RWPE1 (cell line): ENCODE measurements at regions not wholly inside any gene's neighbourhood (a gene's known extent, or its start where the extent isn't known, plus 50 kb on each side); places are given as distances from the start of the nearest gene placed in this dataset.
"Not testable (repeated sequence)": the region's sequence is repeated elsewhere in the genome, so short reads cannot be mapped to it uniquely, and the experiment has no call there.

ENCODE experiments used
- CTCF ChIA-PET: fragments of 350-600 bp; sonication (Branson Sonifier 250); formaldehyde crosslinking; extraction: SDS; loops from one replicate; lab custom pipeline; 2021; lab: Yijun Ruan, JAX
- POLR2A ChIA-PET: fragments of 400-600 bp; formaldehyde crosslinking; extraction: SDS; loops from one replicate; lab custom pipeline; 2020; ENCODE audit warnings: antibody characterized with exemption; ENCODE audit not compliant: low non-redundant PET; lab: Yijun Ruan, JAX
- DNase-seq: peaks from one replicate; pipeline ENCODE4 v3.0.0; 2012; ENCODE audit warnings: low spot score
- H3K27ac ChIP-seq: fragments of 450-650 bp; 2 replicates; pipeline ENCODE4 v1.5.1; 2017
- TF ChIP-seq, protein P1 (sequence below): fragments of 450-650 bp; conservative IDR thresholded peaks from 2 replicates; pipeline ENCODE4 v1.5.1; 2017; ENCODE audit warnings: low read depth, mild to moderate bottlenecking

DNA sequence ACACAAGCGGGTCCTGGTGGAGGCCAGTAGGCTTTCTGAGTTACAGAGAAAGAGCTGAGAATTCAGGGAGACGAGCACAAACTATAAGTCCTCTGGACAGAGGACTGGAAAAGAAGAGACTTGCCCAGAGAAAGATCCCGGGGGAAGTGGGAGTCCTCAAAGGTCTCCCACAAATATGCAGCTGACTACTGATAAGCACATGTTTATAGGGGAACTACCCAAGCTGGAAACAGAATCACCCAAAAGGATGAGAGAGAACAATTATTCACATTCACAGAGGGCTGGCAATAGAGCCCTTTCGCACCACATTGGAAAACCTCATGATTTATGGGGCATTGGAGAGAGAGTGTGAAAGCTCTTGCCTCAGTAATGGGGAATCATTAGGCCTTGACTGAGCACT, 337.6 kb downstream of the IRS1 start:
- ChIA-PET CTCF (no interaction called here), POLR2A (no interaction called here)

DNA sequence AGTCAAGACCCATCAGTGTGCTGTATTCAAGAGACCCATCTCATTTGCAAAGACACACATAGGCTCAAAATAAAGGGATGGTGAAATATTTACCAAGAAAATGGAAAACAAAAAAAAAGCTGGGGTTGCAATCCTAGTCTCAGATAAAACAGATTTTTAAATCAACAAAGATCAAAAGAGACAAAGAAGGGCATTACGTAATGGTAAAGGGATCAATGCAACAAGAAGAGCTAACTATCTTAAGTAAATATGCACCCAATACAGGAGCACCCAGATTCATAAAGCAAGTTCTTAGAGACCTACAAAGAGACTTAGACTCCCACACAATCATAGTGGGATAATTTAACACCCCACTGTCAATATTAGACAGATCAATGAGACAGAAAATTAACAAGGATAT, 343.5 kb downstream of the IRS1 start:
- CTCF ChIA-PET, DNase-seq, H3K27ac ChIP-seq: not testable (repeated sequence)
- POLR2A ChIA-PET: interaction anchor here (0.6 kb wide), 1 partner anchor 279 kb away, joined by 3 read pairs; no protein-coding TSS in a partner anchor

More for the DNA sequence above, 337.6 kb downstream of the IRS1 start:
- no peak for DNase-seq
- TF ChIP-seq, protein P1, sequence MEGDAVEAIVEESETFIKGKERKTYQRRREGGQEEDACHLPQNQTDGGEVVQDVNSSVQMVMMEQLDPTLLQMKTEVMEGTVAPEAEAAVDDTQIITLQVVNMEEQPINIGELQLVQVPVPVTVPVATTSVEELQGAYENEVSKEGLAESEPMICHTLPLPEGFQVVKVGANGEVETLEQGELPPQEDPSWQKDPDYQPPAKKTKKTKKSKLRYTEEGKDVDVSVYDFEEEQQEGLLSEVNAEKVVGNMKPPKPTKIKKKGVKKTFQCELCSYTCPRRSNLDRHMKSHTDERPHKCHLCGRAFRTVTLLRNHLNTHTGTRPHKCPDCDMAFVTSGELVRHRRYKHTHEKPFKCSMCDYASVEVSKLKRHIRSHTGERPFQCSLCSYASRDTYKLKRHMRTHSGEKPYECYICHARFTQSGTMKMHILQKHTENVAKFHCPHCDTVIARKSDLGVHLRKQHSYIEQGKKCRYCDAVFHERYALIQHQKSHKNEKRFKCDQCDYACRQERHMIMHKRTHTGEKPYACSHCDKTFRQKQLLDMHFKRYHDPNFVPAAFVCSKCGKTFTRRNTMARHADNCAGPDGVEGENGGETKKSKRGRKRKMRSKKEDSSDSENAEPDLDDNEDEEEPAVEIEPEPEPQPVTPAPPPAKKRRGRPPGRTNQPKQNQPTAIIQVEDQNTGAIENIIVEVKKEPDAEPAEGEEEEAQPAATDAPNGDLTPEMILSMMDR: no peak
- H3K27ac ChIP-seq: no peak overlapping the region

DNA sequence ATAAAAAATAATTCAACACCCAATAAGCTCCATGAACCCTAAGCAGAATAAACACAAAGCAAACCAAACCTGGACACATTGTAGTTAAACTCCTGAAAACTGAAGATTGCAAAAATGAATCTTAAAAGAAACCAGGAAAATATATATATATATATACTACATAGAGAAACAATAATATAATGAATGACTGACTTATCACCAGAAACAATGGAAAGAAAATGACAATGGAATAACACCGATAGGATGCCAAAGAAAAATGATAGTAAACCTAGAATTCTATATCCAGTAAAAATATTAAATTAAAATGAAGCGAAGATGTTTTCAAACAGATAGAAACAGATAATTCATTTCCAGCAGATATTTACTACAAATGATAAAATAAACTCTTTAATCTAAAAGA, 346.9 kb downstream of the IRS1 start:
- TF ChIP-seq, protein P1: no peak
- DNase-seq: no peak
- H3K27ac ChIP-seq: no peak overlapping the region
- ChIA-PET CTCF (interaction anchor here (1.0 kb wide), 1 partner anchor 349 kb away, joined by 3 read pairs; no protein-coding TSS in a partner anchor), POLR2A (no interaction called here)

DNA sequence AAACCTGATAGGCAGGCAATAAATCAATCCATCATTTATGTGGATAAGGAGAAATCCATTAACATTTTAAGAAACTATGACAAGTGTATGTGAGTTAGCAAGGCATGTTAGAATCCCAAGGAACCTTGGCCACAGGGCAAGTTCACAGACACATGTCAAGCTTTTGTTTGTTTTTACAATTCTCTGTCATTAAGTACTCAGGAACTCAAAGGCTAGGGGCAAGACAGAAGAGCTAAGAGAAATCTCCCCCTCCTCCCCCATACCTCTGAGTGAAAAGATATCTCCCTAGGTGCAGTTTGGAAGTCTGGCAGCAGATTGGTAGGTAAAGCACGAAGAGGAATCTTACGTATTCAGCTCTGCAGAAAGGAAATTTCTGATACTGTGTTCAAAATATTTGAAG, 348.1 kb downstream of the IRS1 start:
- H3K27ac ChIP-seq: no peak overlapping the region
- TF ChIP-seq, protein P1: no peak
- no peak for DNase-seq
- CTCF ChIA-PET: no interaction called here
- POLR2A ChIA-PET: no interaction called here

GRCh38 chr2:226450141-226450540, 349.5 kb downstream of the IRS1 start:
- POLR2A ChIA-PET: no interaction called here

DNA sequence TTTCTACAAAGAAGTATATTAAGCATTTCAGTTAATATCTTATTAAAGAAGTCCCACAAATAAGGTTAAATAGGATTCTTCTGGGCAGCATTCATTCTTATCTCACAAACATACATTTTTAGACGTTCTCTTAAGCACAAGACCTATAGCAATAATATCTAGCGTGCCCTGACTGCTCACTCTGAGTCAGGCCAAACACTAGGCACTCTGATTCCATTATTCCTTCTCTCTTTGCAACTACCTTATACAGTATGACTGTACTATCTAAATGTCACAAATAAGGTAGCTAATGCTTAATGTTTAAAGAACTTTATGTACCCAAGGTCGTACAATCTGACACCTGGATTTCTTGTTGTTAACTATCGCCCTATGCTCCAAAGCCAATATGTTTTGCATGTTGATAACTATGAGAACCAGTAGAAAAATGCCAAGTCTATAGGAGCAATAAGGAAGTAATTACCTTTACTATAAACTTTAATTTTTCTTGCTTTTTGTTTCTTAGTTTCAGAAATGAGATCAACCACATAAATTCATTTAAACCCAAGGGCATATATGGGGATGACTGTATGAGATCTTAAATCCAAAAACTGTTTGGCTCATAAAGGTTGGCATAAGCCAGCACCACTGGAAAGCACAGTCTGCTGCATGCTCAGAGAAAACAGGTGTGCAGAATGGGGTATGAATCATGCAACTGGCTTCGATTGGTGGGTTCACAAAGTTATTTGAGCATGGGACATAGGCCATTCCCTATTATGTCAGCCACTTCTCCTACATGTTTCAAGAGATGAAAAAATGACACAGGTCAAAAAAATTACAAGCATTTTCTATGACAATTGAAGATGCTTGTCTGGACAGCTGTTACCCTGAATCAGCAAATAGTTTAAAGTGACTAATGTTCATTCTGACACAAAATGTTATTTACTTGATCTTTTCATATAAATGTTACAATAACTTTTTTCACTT, 352.0 kb downstream of the IRS1 start:
- no peak overlapping the region for H3K27ac ChIP-seq
- CTCF ChIA-PET: interaction anchor here (0.6 to 0.7 kb wide), 3 partner anchors 12 to 288 kb away, joined by 3 read pairs; no protein-coding TSS in a partner anchor
- DNase-seq: peak; percentile 95
- POLR2A ChIA-PET: no interaction called here
- TF ChIP-seq, protein P1: no peak

More at GRCh38 chr2:226450141-226450540, 349.5 kb downstream of the IRS1 start:
- no peak for DNase-seq
- CTCF ChIA-PET: no interaction called here
- TF ChIP-seq, protein P1: no peak
- no peak overlapping the region for H3K27ac ChIP-seq

DNA sequence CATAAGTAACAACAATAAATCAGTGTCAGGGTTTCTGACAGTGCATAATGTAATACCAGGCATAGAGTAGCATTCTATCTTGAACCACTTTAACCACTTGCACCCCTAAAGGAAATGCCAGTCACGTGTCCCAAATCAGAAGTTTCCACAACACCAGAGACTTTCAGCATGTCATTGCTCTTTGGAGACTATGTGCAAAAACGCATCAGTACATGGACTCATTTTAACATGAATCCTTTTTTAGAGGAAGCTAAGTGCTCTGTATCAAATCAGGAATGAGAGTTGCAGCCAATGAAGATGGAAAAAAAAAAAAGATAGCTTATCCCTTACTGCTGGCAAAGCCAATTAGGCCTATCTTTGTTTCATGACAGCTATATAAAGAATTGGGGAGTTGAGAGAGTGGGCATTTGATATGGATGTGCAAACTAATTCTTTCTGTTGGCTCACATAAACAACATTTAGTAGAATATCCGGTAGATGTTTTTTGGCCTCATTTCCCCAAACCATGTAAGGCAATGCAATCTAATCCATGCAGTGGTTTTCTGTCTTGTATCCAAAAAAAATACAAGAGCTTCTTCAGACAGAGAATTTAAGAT, 353.1 kb downstream of the IRS1 start:
- no peak overlapping the region for H3K27ac ChIP-seq
- CTCF ChIA-PET: interaction anchor here (0.6 kb wide), 1 partner anchor 20 kb away, joined by 4 read pairs; no protein-coding TSS in a partner anchor
- POLR2A ChIA-PET: no interaction called here
- DNase-seq: no peak
- TF ChIP-seq, protein P1: no peak
